HEK293 (cell line): ENCODE measurements at regions not wholly inside any gene's neighbourhood (a gene's known extent, or its start where the extent isn't known, plus 50 kb on each side); places are given as distances from the start of the nearest gene placed in this dataset.

Experiments used
- CTCF ChIA-PET: fragments of 350-600 bp; formaldehyde crosslinking; extraction: SDS; loops from one replicate; lab custom pipeline; 2021; ENCODE audit warnings: antibody characterized with exemption; lab: Yijun Ruan, JAX
- POLR2A ChIA-PET: fragments of 300-600 bp; formaldehyde crosslinking; extraction: SDS; loops from one replicate; lab custom pipeline; 2020; ENCODE audit warnings: antibody characterized with exemption, inconsistent platforms; lab: Yijun Ruan, JAX
- H3K27ac ChIP-seq: fragments of 200-500 bp; sonication (Bioruptor generic); 2 replicates; pipeline ENCODE4 v1.5.1; 2014; ENCODE audit warnings: low read depth, low read length, control low read depth, inconsistent platforms; ENCODE audit errors: extremely low read depth
- H3K36me3 ChIP-seq, 2 experiments: fragments of 200-500 bp in 1 of 2; sonication (Bioruptor generic) in 1 of 2; 1 replicate in 1 of 2; 2 replicates in 1 of 2; pipeline ENCODE4 v1.5.1; 2014 to 2017; ENCODE audit warnings: inconsistent platforms in 2 of 2, low read length in 2 of 2; ENCODE audit not compliant: control insufficient read depth in 2 of 2, insufficient read depth in 1 of 2
- H3K4me1 ChIP-seq: fragments of 200-500 bp; sonication (Bioruptor generic); 2 replicates; pipeline ENCODE4 v1.5.1; 2014; ENCODE audit warnings: mild to moderate bottlenecking, low read length, inconsistent platforms; ENCODE audit not compliant: control insufficient read depth, insufficient read depth
- H3K4me3 ChIP-seq: 2 replicates; pipeline ENCODE4 v1.5.1; 2011; ENCODE audit warnings: low read depth, mild to moderate bottlenecking, control low read depth, low read length, moderate library complexity
- H3K9me3 ChIP-seq: fragments of 200-500 bp; sonication (Bioruptor generic); 2 replicates; pipeline ENCODE4 v1.5.1; 2014; ENCODE audit warnings: low read depth, low read length, inconsistent platforms; ENCODE audit not compliant: control insufficient read depth, insufficient read depth
- BCL11B ChIP-seq: fragments of 450-650 bp; formaldehyde crosslinking; IDR thresholded peaks from 2 replicates; pipeline ENCODE4 v1.5.1; 2016; ENCODE audit warnings: low read depth, missing biosample characterization, missing genetic modification characterization
- GLI4 ChIP-seq: fragments of 450-650 bp; formaldehyde crosslinking; IDR thresholded peaks from 2 replicates; pipeline ENCODE4 v1.5.1; 2016; ENCODE audit warnings: missing biosample characterization, missing genetic modification characterization
- HOXC10 ChIP-seq: sonication (generic); formaldehyde crosslinking; IDR thresholded peaks from 2 replicates; pipeline ENCODE4 v1.8.1; 2023; ENCODE audit warnings: mild to moderate bottlenecking, missing genetic modification reagents
- HOXD13 ChIP-seq: sonication (generic); formaldehyde crosslinking; IDR thresholded peaks from 2 replicates; pipeline ENCODE4 v1.8.0; 2022; ENCODE audit warnings: missing genetic modification reagents, borderline replicate concordance
- IKZF3 ChIP-seq: fragments of 450-650 bp; IDR thresholded peaks from 2 replicates; pipeline ENCODE4 v1.5.0; 2018; ENCODE audit warnings: missing biosample characterization, mild to moderate bottlenecking, missing genetic modification characterization, moderate library complexity
- KLF9 ChIP-seq: fragments of 450-650 bp; formaldehyde crosslinking; IDR thresholded peaks from 2 replicates; pipeline ENCODE4 v1.5.1; 2016; ENCODE audit warnings: missing biosample characterization, missing genetic modification characterization, low read depth
- PRDM1 ChIP-seq: fragments of 450-650 bp; formaldehyde crosslinking; IDR thresholded peaks from 2 replicates; pipeline ENCODE4; 2016; ENCODE audit warnings: missing biosample characterization, missing genetic modification characterization
- RBAK ChIP-seq: fragments of 450-650 bp; formaldehyde crosslinking; IDR thresholded peaks from 2 replicates; pipeline ENCODE4 v1.5.1; 2016; ENCODE audit warnings: missing biosample characterization, missing genetic modification characterization
- SETDB1 ChIP-seq: IDR thresholded peaks from one replicate; pipeline ENCODE4 v1.6.1; 2017; ENCODE audit warnings: mild to moderate bottlenecking, low read length, moderate library complexity, mixed read lengths; ENCODE audit not compliant: insufficient read length
- ZFP69B ChIP-seq: fragments of 450-650 bp; formaldehyde crosslinking; IDR thresholded peaks from 2 replicates; pipeline ENCODE4 v1.5.1; 2016; ENCODE audit warnings: missing biosample characterization, missing genetic modification characterization
- ZNF10 ChIP-seq: fragments of 450-650 bp; formaldehyde crosslinking; IDR thresholded peaks from 2 replicates; pipeline ENCODE4 v1.5.1; 2017; ENCODE audit warnings: missing biosample characterization, missing genetic modification characterization
- ZNF157 ChIP-seq: fragments of 450-650 bp; formaldehyde crosslinking; IDR thresholded peaks from 2 replicates; pipeline ENCODE4 v1.5.1; 2016; ENCODE audit warnings: missing biosample characterization, missing genetic modification characterization
- ZNF202 ChIP-seq: fragments of 450-650 bp; formaldehyde crosslinking; IDR thresholded peaks from 2 replicates; pipeline ENCODE4 v1.5.1; 2016; ENCODE audit warnings: missing biosample characterization, missing genetic modification characterization, borderline replicate concordance
- ZNF24 ChIP-seq: fragments of 450-650 bp; formaldehyde crosslinking; IDR thresholded peaks from 2 replicates; pipeline ENCODE4 v1.5.1; 2016; ENCODE audit warnings: missing biosample characterization, missing genetic modification characterization
- ZNF266 ChIP-seq: fragments of 450-650 bp; formaldehyde crosslinking; IDR thresholded peaks from 2 replicates; pipeline ENCODE4 v1.5.1; 2016; ENCODE audit warnings: missing biosample characterization, missing genetic modification characterization, low read depth
- ZNF311 ChIP-seq: fragments of 450-650 bp; formaldehyde crosslinking; IDR thresholded peaks from 2 replicates; pipeline ENCODE4 v1.5.1; 2017; ENCODE audit warnings: missing biosample characterization, missing genetic modification characterization, borderline replicate concordance
- ZNF404 ChIP-seq: fragments of 450-650 bp; formaldehyde crosslinking; IDR thresholded peaks from 2 replicates; pipeline ENCODE4 v1.5.1; 2017; ENCODE audit warnings: missing biosample characterization, missing genetic modification characterization
- ZNF433 ChIP-seq: fragments of 450-650 bp; formaldehyde crosslinking; IDR thresholded peaks from 2 replicates; pipeline ENCODE4 v1.5.1; 2016; ENCODE audit warnings: missing biosample characterization, missing genetic modification characterization, low read depth
- ZNF473 ChIP-seq: fragments of 450-650 bp; formaldehyde crosslinking; IDR thresholded peaks from 2 replicates; pipeline ENCODE4 v1.5.1; 2017; ENCODE audit warnings: missing biosample characterization, missing genetic modification characterization
- ZNF530 ChIP-seq: fragments of 450-650 bp; formaldehyde crosslinking; IDR thresholded peaks from 2 replicates; pipeline ENCODE4 v1.5.1; 2016; ENCODE audit warnings: low read depth, missing biosample characterization, missing genetic modification characterization
- ZNF561 ChIP-seq: fragments of 450-650 bp; IDR thresholded peaks from 2 replicates; pipeline ENCODE4 v1.5.1; 2018; ENCODE audit warnings: missing biosample characterization, missing genetic modification characterization, borderline replicate concordance
- ZNF585B ChIP-seq: fragments of 450-650 bp; formaldehyde crosslinking; IDR thresholded peaks from 2 replicates; pipeline ENCODE4 v1.5.1; 2016; ENCODE audit warnings: missing biosample characterization, missing genetic modification characterization
- ZNF600 ChIP-seq: fragments of 450-650 bp; formaldehyde crosslinking; IDR thresholded peaks from 2 replicates; pipeline ENCODE4 v1.5.1; 2016; ENCODE audit warnings: missing biosample characterization, missing genetic modification characterization
- ZNF621 ChIP-seq: fragments of 450-650 bp; formaldehyde crosslinking; IDR thresholded peaks from 2 replicates; pipeline ENCODE4 v1.5.1; 2017; ENCODE audit warnings: missing biosample characterization, missing genetic modification characterization
- ZNF677 ChIP-seq: fragments of 450-650 bp; IDR thresholded peaks from 2 replicates; pipeline ENCODE4 v1.5.0; 2018; ENCODE audit warnings: missing biosample characterization, mild to moderate bottlenecking, missing genetic modification characterization, moderate library complexity
- ZNF701 ChIP-seq: fragments of 450-650 bp; formaldehyde crosslinking; IDR thresholded peaks from 2 replicates; pipeline ENCODE4 v1.5.1; 2016; ENCODE audit warnings: missing biosample characterization, missing genetic modification characterization
- ZXDB ChIP-seq: fragments of 450-650 bp; formaldehyde crosslinking; IDR thresholded peaks from 2 replicates; pipeline ENCODE4 v1.5.1; 2016; ENCODE audit warnings: missing biosample characterization, missing genetic modification characterization
- TF ChIP-seq, protein P1 (sequence below): fragments of 450-650 bp; formaldehyde crosslinking; IDR thresholded peaks from 2 replicates; pipeline ENCODE4 v1.5.1; 2016; ENCODE audit warnings: missing biosample characterization, missing genetic modification characterization
- TF ChIP-seq, protein P2 (sequence below): fragments of 450-650 bp; formaldehyde crosslinking; IDR thresholded peaks from 2 replicates; pipeline ENCODE4 v1.5.1; 2016; ENCODE audit warnings: missing biosample characterization, missing genetic modification characterization
- TF ChIP-seq, protein P3 (sequence below): fragments of 450-650 bp; formaldehyde crosslinking; IDR thresholded peaks from 2 replicates; pipeline ENCODE4 v1.5.1; 2016; ENCODE audit warnings: missing biosample characterization, missing genetic modification characterization, borderline replicate concordance
- TF ChIP-seq, protein P4 (sequence below): fragments of 450-650 bp; formaldehyde crosslinking; IDR thresholded peaks from 2 replicates; pipeline ENCODE4 v1.5.1; 2017; ENCODE audit warnings: missing biosample characterization, mild to moderate bottlenecking, missing genetic modification characterization, moderate library complexity
- TF ChIP-seq, protein P5 (sequence below): fragments of 450-650 bp; formaldehyde crosslinking; IDR thresholded peaks from 2 replicates; pipeline ENCODE4 v1.5.1; 2016; ENCODE audit warnings: missing biosample characterization, missing genetic modification characterization

DNA sequence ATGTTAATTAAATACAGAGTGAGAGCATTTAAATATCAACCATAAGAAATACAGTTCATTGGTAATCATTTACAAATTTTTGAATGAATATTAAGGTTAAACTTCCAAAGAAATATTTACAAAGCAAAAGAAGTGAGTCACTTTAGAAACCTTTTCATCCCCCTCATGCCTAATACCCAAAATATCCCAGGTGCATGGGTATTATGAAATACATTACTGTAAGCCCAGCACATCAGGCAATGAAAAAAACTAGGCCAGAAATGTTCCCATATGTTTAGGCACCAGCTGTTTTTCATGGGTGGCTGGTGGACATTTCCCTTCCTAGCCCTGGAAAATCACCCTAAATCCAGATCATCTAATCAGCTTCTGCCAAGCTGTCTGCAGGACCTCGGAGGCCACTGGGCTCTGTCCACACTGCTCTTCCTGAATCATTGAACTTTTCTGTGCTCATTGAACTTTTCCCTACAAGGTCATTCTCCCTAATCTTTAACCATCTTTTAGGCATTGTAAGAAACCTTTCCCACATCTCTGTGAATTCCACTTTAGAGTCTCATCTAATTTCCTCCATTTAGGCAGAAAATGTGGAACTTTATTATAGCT lies 145.3 kb upstream of the STXBP5 start:
- ChIA-PET CTCF (interaction anchor here (0.7 to 0.8 kb wide), 3 partner anchors 156 to 1473 kb away, joined by 3 to 4 read pairs (median 3); no protein-coding TSS in a partner anchor), POLR2A (no interaction called here)
- no peak overlapping the region for H3K27ac ChIP-seq
- H3K36me3 ChIP-seq: no peaks in the 10 kb centered on the region
- no peaks in the 10 kb centered on the region for H3K9me3 ChIP-seq
- no peaks in the 10 kb centered on the region for H3K4me1 ChIP-seq
- no peak overlapping the region for H3K4me3 ChIP-seq
- no peak for TF ChIP-seq IKZF3 (tag by site-specific recombination)
- no peak for TF ChIP-seq BCL11B (tag by site-specific recombination)
- no peak for TF ChIP-seq ZNF677 (tag by site-specific recombination)
- no peak for TF ChIP-seq ZNF404 (tag by site-specific recombination)
- TF ChIP-seq ZXDB (tag by site-specific recombination): no peak
- TF ChIP-seq PRDM1: no peak
- TF ChIP-seq, protein P1, sequence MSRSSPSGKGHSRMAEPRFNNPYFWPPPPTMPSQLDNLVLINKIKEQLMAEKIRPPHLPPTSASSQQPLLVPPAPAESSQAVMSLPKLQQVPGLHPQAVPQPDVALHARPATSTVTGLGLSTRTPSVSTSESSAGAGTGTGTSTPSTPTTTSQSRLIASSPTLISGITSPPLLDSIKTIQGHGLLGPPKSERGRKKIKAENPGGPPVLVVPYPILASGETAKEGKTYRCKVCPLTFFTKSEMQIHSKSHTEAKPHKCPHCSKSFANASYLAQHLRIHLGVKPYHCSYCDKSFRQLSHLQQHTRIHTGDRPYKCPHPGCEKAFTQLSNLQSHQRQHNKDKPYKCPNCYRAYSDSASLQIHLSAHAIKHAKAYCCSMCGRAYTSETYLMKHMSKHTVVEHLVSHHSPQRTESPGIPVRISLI (tag by site-specific recombination): no peak
- TF ChIP-seq, protein P2, sequence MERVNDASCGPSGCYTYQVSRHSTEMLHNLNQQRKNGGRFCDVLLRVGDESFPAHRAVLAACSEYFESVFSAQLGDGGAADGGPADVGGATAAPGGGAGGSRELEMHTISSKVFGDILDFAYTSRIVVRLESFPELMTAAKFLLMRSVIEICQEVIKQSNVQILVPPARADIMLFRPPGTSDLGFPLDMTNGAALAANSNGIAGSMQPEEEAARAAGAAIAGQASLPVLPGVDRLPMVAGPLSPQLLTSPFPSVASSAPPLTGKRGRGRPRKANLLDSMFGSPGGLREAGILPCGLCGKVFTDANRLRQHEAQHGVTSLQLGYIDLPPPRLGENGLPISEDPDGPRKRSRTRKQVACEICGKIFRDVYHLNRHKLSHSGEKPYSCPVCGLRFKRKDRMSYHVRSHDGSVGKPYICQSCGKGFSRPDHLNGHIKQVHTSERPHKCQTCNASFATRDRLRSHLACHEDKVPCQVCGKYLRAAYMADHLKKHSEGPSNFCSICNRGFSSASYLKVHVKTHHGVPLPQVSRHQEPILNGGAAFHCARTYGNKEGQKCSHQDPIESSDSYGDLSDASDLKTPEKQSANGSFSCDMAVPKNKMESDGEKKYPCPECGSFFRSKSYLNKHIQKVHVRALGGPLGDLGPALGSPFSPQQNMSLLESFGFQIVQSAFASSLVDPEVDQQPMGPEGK (tag by site-specific recombination): no peak
- TF ChIP-seq, protein P3, sequence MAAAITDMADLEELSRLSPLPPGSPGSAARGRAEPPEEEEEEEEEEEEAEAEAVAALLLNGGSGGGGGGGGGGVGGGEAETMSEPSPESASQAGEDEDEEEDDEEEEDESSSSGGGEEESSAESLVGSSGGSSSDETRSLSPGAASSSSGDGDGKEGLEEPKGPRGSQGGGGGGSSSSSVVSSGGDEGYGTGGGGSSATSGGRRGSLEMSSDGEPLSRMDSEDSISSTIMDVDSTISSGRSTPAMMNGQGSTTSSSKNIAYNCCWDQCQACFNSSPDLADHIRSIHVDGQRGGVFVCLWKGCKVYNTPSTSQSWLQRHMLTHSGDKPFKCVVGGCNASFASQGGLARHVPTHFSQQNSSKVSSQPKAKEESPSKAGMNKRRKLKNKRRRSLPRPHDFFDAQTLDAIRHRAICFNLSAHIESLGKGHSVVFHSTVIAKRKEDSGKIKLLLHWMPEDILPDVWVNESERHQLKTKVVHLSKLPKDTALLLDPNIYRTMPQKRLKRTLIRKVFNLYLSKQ (tag by site-specific recombination): no peak
- no peak for TF ChIP-seq SETDB1
- no peak for TF ChIP-seq ZNF433 (tag by site-specific recombination)
- no peak for TF ChIP-seq ZNF585B (tag by site-specific recombination)
- no peak for TF ChIP-seq ZNF701 (tag by site-specific recombination)
- no peak for TF ChIP-seq ZFP69B (tag by site-specific recombination)
- TF ChIP-seq, protein P4, sequence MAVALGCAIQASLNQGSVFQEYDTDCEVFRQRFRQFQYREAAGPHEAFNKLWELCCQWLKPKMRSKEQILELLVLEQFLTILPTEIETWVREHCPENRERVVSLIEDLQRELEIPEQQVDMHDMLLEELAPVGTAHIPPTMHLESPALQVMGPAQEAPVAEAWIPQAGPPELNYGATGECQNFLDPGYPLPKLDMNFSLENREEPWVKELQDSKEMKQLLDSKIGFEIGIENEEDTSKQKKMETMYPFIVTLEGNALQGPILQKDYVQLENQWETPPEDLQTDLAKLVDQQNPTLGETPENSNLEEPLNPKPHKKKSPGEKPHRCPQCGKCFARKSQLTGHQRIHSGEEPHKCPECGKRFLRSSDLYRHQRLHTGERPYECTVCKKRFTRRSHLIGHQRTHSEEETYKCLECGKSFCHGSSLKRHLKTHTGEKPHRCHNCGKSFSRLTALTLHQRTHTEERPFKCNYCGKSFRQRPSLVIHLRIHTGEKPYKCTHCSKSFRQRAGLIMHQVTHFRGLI (tag by site-specific recombination): no peak
- TF ChIP-seq HOXC10 (CRISPR knock-in tag): no peak
- TF ChIP-seq GLI4: no peak
- TF ChIP-seq ZNF561 (tag by site-specific recombination): no peak
- TF ChIP-seq, all 188 proteins: peak for 0

DNA sequence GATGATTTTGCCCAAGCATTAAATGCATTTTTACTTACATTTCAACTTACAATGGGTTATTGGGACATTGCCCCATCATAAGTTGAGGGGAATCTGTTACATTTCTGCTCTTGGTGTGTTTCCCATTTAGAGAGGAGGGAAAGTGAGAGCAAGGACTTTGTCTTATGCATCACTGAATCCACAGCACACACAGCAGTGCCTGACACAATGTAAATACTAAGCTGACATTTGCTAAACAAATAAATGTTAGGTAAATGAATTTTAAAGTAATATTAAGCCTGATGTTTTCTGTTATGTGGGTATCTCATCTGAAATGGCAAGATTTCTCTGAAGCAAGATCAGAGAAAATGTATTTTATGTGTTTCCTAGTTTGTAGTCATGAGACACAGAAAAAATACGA lies 143.6 kb upstream of the STXBP5 start:
- ChIA-PET CTCF (no interaction called here), POLR2A (no interaction called here)
- Histone ChIP-seq H3K27ac (no peak overlapping the region), H3K4me1 (no peaks in the 10 kb centered on the region), H3K4me3 (no peak overlapping the region), H3K36me3 (no peaks in the 10 kb centered on the region), H3K9me3 (no peaks in the 10 kb centered on the region)
- no peak for TF ChIP-seq ZNF473 (tag by site-specific recombination)
- TF ChIP-seq ZNF202 (tag by site-specific recombination): no peak
- no peak for TF ChIP-seq RBAK (tag by site-specific recombination)
- TF ChIP-seq HOXD13: no peak
- no peak for TF ChIP-seq ZNF266 (tag by site-specific recombination)
- no peak for TF ChIP-seq ZNF600 (tag by site-specific recombination)
- TF ChIP-seq ZNF311: no peak
- no peak for TF ChIP-seq ZNF157 (tag by site-specific recombination)
- TF ChIP-seq GLI4: no peak
- TF ChIP-seq ZNF10: no peak
- TF ChIP-seq KLF9: no peak
- TF ChIP-seq ZNF530: no peak
- TF ChIP-seq, protein P5, sequence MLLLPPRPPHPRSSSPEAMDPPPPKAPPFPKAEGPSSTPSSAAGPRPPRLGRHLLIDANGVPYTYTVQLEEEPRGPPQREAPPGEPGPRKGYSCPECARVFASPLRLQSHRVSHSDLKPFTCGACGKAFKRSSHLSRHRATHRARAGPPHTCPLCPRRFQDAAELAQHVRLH: no peak
- TF ChIP-seq ZNF24 (tag by site-specific recombination): no peak
- TF ChIP-seq ZNF621 (tag by site-specific recombination): no peak
